ENCODE measurements at regions not wholly inside any gene's neighbourhood (a gene's known extent, or its start where the extent isn't known, plus 50 kb on each side); places are given as distances from the start of the nearest gene placed in this dataset.
A peak's percentile ranks its signal among the peaks of the same experiment; 100 is the strongest.

DNA sequence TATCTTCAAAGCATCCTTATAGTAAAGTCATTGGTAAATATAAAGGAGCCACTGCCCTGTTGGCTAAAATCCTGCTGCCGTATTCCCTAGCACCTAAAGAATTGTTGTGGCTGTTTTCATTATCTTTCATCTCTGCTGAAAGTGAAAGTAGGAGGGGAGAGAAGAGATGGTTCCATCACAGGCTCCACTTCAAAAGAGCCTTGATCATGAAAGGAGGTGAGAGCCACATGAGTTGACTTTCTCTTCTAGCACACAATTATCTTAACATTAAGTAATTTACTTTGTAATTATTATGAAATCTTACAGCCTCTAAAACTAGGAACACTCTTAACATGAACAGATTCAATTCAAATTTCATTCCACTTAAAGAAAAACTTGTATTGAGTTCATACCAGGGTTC, 1050.9 kb upstream of the LRRTM1 start:
- no peak for DNase-seq
- intact Hi-C loops (cut with DNase I; ENCODE audit: low total_unique reads), result no loop called here
- H3K27ac ChIP-seq, result no peak overlapping the region
- no peaks in the 10 kb centered on the region for H3K9me3 ChIP-seq
- no peaks in the 10 kb centered on the region for H3K4me1 ChIP-seq
- TF ChIP-seq POLR2A (IDR thresholded peaks at IDR 0.05), result no peak
- H3K4me3 ChIP-seq, result no peak overlapping the region
- 64 to 80% methylated on average over 1 of the region's 1 CpG for WGBS, 2 donors
- H3K36me3 ChIP-seq (ENCODE audit: low read depth, missing control alignments), result no peaks in the 10 kb centered on the region
- no peaks in the 10 kb centered on the region for H3K27me3 ChIP-seq

GRCh38 chr2:81334046-81334445, 1029.5 kb upstream of the LRRTM1 start:
- no peak for DNase-seq
- Histone ChIP-seq H3K4me1 (no peaks in the 10 kb centered on the region), H3K27me3 (no peaks in the 10 kb centered on the region), H3K36me3 (ENCODE audit: low read depth, missing control alignments) (no peaks in the 10 kb centered on the region), H3K4me3 (no peak overlapping the region), H3K27ac (no peak overlapping the region), H3K9me3 (no peaks in the 10 kb centered on the region)
- WGBS, 2 donors, result 84 to 94% methylated on average over 2 of the region's 2 CpGs
- TF ChIP-seq, protein P1, sequence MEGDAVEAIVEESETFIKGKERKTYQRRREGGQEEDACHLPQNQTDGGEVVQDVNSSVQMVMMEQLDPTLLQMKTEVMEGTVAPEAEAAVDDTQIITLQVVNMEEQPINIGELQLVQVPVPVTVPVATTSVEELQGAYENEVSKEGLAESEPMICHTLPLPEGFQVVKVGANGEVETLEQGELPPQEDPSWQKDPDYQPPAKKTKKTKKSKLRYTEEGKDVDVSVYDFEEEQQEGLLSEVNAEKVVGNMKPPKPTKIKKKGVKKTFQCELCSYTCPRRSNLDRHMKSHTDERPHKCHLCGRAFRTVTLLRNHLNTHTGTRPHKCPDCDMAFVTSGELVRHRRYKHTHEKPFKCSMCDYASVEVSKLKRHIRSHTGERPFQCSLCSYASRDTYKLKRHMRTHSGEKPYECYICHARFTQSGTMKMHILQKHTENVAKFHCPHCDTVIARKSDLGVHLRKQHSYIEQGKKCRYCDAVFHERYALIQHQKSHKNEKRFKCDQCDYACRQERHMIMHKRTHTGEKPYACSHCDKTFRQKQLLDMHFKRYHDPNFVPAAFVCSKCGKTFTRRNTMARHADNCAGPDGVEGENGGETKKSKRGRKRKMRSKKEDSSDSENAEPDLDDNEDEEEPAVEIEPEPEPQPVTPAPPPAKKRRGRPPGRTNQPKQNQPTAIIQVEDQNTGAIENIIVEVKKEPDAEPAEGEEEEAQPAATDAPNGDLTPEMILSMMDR (IDR thresholded peaks at IDR 0.05), result no peak
- TF ChIP-seq POLR2A (IDR thresholded peaks at IDR 0.05), result no peak
- intact Hi-C loops (cut with DNase I; ENCODE audit: low total_unique reads), result no loop called here

DNA sequence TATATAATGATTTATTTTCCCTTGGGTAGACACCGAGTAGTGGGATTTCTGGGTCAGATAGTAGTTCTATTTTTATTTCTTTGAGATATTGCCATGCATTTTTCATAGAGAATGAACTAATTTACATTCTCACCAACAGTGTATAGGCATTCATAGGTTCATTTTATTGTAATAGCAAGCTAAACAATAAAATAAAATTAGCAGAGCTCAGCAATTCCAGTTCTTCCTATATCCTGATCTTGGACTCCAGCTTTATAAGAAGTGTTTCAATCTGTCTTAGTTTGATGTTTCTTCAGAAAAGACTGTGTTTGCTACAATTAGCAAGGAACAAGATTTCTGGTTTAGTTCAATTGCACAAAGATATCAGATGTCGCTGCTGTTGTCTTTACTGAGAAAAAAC, 1024.4 kb upstream of the LRRTM1 start:
- H3K9me3 ChIP-seq, result no peaks in the 10 kb centered on the region
- H3K4me1 ChIP-seq, result no peaks in the 10 kb centered on the region
- TF ChIP-seq, protein P1 (IDR thresholded peaks at IDR 0.05), result no peak
- no peak for TF ChIP-seq POLR2A (IDR thresholded peaks at IDR 0.05)
- H3K27me3 ChIP-seq, result no peaks in the 10 kb centered on the region
- H3K27ac ChIP-seq, result no peak overlapping the region
- no peaks in the 10 kb centered on the region for H3K36me3 ChIP-seq (ENCODE audit: low read depth, missing control alignments)
- H3K4me3 ChIP-seq, result no peak overlapping the region
- WGBS, 2 donors, result 88 to 95% methylated on average over 2 of the region's 2 CpGs
- intact Hi-C loops (cut with DNase I; ENCODE audit: low total_unique reads), result no loop called here
- no peak for DNase-seq

- DNase-seq, result no peak
- H3K36me3 ChIP-seq (ENCODE audit: low read depth, missing control alignments), result no peaks in the 10 kb centered on the region
- no peak for TF ChIP-seq POLR2A (IDR thresholded peaks at IDR 0.05)
- TF ChIP-seq, protein P1 (IDR thresholded peaks at IDR 0.05), result no peak
- H3K27me3 ChIP-seq, result no peaks in the 10 kb centered on the region
- intact Hi-C loops (cut with DNase I; ENCODE audit: low total_unique reads), result no loop called here
- no peak overlapping the region for H3K27ac ChIP-seq
- H3K9me3 ChIP-seq, result no peaks in the 10 kb centered on the region
- H3K4me1 ChIP-seq, result no peaks in the 10 kb centered on the region
- H3K4me3 ChIP-seq, result no peak overlapping the region
These were observed 1023.4 kb upstream of the LRRTM1 start for GRCh38 chr2:81327911-81328310.

- Histone ChIP-seq H3K27ac (no peak overlapping the region), H3K36me3 (ENCODE audit: low read depth, missing control alignments) (no peaks in the 10 kb centered on the region), H3K4me3 (no peak overlapping the region), H3K27me3 (no peaks in the 10 kb centered on the region), H3K4me1 (no peaks in the 10 kb centered on the region), H3K9me3 (no peaks in the 10 kb centered on the region)
- peak; percentile 21 for DNase-seq
- 63 to 74% methylated on average over 3 of the region's 3 CpGs for WGBS, 2 donors
- intact Hi-C loops (cut with DNase I; ENCODE audit: low total_unique reads), result no loop called here
- TF ChIP-seq POLR2A (IDR thresholded peaks at IDR 0.05), result no peak
- TF ChIP-seq, protein P1 (IDR thresholded peaks at IDR 0.05), result peak in 2 of 3 experiments; percentile 13 to 32
These were observed 1019.5 kb upstream of the LRRTM1 start for GRCh38 chr2:81324046-81324445.

All from testis (tissue), 2 donors.